CD4-positive, alpha-beta T cell treated with Interleukin-1 beta for 1 hour (primary cell): ENCODE measurements at regions not wholly inside any gene's neighbourhood (a gene's known extent, or its start where the extent isn't known, plus 50 kb on each side); places are given as distances from the start of the nearest gene placed in this dataset.

ENCODE experiments used
- DNase-seq, 2 donors: peaks; one replicate each; pipeline ENCODE4 v3.0.0-alpha.2; 2020 to 2022

GRCh38 chr20:58058421-58059259 is 169.8 kb downstream of the ANKRD60 start:
- no peak for DNase-seq

- DNase-seq, result no peak
Observed at GRCh38 chr20:58056921-58057686, 171.3 kb downstream of the ANKRD60 start.

GRCh38 chr20:58056021-58056591 is 172.3 kb downstream of the ANKRD60 start:
- DNase-seq, result no peak

GRCh38 chr20:58054780-58055373 is 173.6 kb downstream of the ANKRD60 start:
- no peak for DNase-seq

GRCh38 chr20:58054082-58054779 is 174.2 kb downstream of the ANKRD60 start:
- DNase-seq, result no peak

GRCh38 chr20:58053391-58054055 is 174.9 kb downstream of the ANKRD60 start:
- no peak for DNase-seq

GRCh38 chr20:58051367-58051766 is 177.1 kb downstream of the ANKRD60 start:
- no peak for DNase-seq

- DNase-seq, result no peak
Observed at GRCh38 chr20:58048096-58048702, 180.3 kb downstream of the ANKRD60 start.

- no peak for DNase-seq
Observed at GRCh38 chr20:58046311-58046710, 182.1 kb downstream of the ANKRD60 start.

- no peak for DNase-seq
Observed at GRCh38 chr20:58045579-58045978, 182.9 kb downstream of the ANKRD60 start.

GRCh38 chr20:58044931-58045555 is 183.4 kb downstream of the ANKRD60 start:
- no peak for DNase-seq

- DNase-seq, result no peak
Observed at GRCh38 chr20:58044286-58044685, 184.2 kb downstream of the ANKRD60 start.

GRCh38 chr20:58043236-58044140 is 185.0 kb downstream of the ANKRD60 start:
- no peak for DNase-seq

GRCh38 chr20:58042591-58042990 is 185.9 kb downstream of the ANKRD60 start:
- no peak for DNase-seq

- DNase-seq, result no peak
Observed at GRCh38 chr20:58040447-58041290, 187.8 kb downstream of the ANKRD60 start.

GRCh38 chr20:58039274-58040092 is 189.0 kb downstream of the ANKRD60 start:
- no peak for DNase-seq

GRCh38 chr20:58038123-58038654 is 190.3 kb downstream of the ANKRD60 start:
- DNase-seq, result no peak

GRCh38 chr20:58037631-58038030 is 190.8 kb downstream of the ANKRD60 start:
- no peak for DNase-seq
